ENCODE measurements at regions not wholly inside any gene's neighbourhood (a gene's known extent, or its start where the extent isn't known, plus 50 kb on each side); places are given as distances from the start of the nearest gene placed in this dataset.

- no peak for TF ChIP-seq GABPA (IDR thresholded peaks at IDR 0.05; ENCODE audit: borderline replicate concordance, insufficient read depth, low read length)
These were observed 87.9 kb downstream of the GMNC start (continued) for GRCh38 chr3:190774633-190775032.

Data from H1 (cell line).